Fibroblast of gingiva (primary cell): ENCODE measurements at regions not wholly inside any gene's neighbourhood (a gene's known extent, or its start where the extent isn't known, plus 50 kb on each side); places are given as distances from the start of the nearest gene placed in this dataset.

Experiments used
- DNase-seq: peaks from one replicate; pipeline ENCODE4 v3.0.0-alpha.2; 2011; ENCODE audit warnings: low read depth

- DNase-seq: no peak
These were observed 278.9 kb downstream of the NPHP4 start for GRCh38 chr1:5713101-5714010.

DNA sequence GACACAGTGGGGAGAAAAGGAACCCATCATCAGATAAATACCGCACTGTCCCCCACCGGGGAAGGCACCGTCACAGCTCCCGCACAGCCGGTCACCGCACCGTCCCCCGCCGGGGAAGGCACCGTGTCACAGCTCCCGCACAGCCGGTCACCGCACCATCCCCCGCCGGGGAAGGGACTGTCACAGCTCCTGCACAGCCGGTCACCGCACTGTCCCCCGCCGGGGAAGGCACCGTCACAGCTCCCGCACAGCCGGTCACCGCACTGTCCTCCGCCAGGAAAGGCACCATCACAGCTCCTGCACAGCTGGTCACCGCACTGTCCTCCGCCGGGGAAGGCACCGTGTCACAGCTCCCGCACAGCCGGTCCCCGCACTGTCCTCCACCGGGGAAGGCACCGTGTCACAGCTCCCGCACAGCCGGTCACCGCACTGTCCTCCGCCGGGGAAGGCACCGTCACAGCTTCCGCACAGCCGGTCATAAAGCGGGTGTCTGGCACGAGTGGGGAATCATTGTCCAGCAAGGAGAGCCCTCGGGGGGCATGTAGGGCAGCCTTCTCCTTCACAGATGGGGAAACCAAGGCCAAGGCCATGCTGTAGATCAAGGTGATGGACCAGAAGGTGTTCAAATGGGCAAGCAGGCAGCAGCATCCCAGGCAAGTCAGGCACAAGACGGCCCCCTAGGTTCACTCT lies 280.1 kb downstream of the NPHP4 start:
- DNase-seq: no peak

GRCh38 chr1:5711079-5711478 lies 281.1 kb downstream of the NPHP4 start:
- DNase-seq: no peak

- DNase-seq: no peak
These were observed 282.2 kb downstream of the NPHP4 start for GRCh38 chr1:5709976-5710375.

GRCh38 chr1:5709461-5709975 lies 282.7 kb downstream of the NPHP4 start:
- no peak for DNase-seq

- no peak for DNase-seq
These were observed 283.6 kb downstream of the NPHP4 start for GRCh38 chr1:5708346-5709245.

- DNase-seq: no peak
These were observed 284.5 kb downstream of the NPHP4 start for GRCh38 chr1:5707566-5708345.

DNA sequence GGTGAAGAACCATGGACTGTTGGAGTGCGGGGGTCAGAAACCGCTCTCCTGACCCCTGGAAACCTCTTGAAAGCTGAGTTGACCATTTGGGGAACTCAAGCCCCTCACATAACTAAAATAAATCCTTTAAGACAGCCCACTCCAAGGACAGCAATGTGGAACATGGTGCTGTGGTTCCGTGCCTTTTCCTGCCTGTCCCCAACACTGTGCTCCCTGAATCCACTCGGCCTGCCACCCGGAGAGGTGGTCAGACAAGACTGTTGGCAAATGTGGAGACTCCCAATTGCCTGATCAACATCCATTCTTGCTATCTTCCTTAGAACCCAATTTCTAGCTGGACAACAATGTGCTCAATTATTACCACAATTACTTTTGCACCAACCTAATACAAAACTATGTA lies 286.0 kb downstream of the NPHP4 start:
- no peak for DNase-seq

DNA sequence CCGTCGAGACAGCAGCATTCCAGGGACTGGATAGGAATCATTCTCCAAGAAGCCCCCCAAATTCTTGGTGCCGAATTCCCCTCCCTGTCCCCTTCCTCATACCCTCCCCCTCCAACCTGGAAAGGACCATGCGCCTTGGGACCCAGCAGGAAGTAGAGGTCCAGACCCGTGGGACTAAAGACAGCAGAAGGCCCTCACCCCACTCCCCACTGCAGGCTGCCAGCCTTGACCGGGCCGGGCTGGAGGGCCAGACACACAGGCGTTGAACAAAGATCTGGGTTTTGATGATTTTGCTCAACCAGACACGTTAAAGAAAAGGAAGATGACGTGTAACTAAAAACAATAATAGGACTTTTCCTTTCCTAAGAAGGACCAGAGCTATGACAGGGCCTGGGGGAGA lies 286.5 kb downstream of the NPHP4 start:
- DNase-seq: no peak

DNA sequence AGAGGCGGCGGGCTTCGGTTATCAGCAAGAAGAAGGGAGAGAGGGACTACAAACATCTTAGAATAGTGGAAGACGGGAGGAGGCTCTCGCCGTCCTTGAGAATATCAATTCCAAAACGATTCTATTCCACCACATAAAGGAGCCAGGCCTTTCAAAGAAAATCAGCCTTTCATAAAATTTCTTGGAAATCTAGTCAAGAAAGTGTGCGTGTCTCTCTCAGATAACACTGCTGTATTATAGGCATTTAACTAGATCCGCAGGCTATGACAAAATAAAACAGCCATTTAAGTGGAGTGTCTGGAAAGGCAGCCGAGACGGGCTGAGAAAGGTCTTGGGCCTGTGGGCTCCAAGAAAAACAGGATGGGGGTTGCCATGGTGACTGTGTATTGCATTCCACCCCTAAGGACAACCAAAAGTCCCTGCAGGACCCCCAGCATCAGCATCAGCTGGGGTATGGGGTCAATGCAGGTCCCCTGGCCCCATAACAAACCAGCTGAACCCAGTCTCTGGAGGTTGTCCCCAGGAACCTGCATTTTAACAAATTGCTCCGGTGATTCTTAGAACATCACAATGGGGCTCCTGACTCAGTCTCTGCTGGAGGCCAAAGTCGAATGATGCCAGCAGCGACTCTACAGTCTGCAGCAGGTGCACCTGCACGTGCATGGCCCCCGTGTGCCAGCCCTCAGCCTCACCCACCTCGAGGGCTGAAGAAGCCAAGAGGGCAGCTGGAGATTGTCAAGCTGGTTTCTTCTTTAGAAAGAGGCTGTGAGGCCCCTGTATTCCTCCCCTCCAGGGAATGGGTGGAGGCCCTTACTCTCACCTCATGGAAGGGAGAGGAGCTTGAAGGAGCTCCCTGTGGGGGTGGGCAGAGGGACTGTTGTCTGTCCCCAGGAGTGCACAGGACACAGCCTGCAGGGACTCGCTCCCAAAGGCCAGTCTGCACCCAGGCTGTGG lies 287.4 kb downstream of the NPHP4 start:
- no peak for DNase-seq

DNA sequence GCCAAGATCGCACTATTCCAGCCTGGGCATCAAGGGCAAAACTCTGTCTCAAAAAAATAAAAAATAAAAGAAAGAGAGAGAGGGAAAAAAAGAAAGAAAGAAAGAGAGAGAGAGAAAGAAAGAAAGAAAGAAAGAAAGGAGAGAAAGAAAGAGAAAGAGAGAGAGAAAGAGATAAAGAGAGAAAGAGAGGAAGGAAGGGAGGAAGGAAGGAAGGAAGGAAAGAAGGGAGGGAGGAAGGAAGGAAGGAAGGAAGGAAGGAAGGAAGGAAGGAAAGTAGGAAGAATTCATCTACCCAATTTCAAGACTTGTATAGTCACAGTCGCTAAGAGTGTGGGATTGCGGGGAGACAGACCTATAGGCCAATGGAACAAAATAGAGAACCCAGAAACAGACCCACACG lies 290.6 kb downstream of the NPHP4 start:
- DNase-seq: no peak

GRCh38 chr1:5693568-5693967 lies 298.7 kb downstream of the NPHP4 start:
- no peak for DNase-seq

DNA sequence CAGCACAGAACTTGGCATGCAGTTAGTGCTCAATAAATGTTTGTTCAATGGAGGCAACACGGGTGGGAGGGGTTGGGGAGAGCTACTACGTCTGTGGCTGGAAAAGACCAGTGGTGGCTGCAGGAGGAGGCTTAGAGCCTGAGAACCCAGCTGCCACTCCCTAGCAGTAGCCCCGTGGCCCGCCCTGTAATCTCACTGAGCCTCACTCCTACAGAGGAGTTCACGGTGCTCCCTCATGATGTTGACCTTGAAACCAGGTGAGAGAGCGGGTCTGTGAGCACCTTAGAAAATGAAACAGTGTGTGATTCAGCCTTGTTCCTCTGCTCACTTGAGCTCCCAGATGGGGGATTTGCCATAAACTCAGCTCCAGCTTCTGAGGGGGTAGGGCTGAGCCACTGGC lies 299.6 kb downstream of the NPHP4 start:
- no peak for DNase-seq

GRCh38 chr1:5691795-5692509 lies 300.3 kb downstream of the NPHP4 start:
- no peak for DNase-seq

- no peak for DNase-seq
These were observed 301.3 kb downstream of the NPHP4 start for GRCh38 chr1:5690898-5691297.

DNA sequence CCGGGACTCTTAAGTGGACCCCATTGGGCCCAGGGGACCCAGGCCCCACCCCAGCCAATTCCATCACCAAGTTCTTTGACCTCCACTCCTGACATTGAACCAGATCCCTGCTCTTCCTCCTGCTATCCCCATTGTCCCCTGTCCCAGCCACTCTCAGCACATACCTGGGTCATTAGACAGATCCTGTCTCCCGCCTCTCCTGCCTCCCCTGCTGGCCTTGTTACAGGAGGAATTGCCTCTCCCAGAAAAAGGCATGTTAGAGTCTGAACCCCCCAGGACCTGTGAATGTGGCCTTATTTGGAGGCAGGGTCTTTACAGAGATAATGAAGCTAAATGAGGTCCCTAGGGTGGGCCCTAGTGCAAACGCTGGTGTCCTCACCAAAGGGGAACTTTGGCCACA lies 301.9 kb downstream of the NPHP4 start:
- no peak for DNase-seq

- no peak for DNase-seq
These were observed 303.8 kb downstream of the NPHP4 start for GRCh38 chr1:5688081-5689077.
